GM12878 (cell line): ENCODE measurements at regions not wholly inside any gene's neighbourhood (a gene's known extent, or its start where the extent isn't known, plus 50 kb on each side); places are given as distances from the start of the nearest gene placed in this dataset.

ENCODE experiments used
- ATAC-seq: fragments of 200-7000 bp; cut with Tn5 transposase; 3 replicates; pipeline ENCODE4 v1.9.1; 2020; ENCODE audit warnings: mild to moderate bottlenecking, moderate library complexity
- BruUV-seq: library from RNA; stranded (reverse); fragments of 400-500 nt; replicated peaks from 2 replicates; lab custom pipeline; 2021; lab: Mats Ljungman, UMichigan
- CTCF ChIA-PET: fragments of 300-600 bp; sonication (Branson Sonifier 250); formaldehyde crosslinking; extraction: SDS; loops from one replicate; lab custom pipeline; 2021; ENCODE audit warnings: inconsistent platforms; lab: Yijun Ruan, JAX
- POLR2A ChIA-PET: fragments of 350-600 bp; formaldehyde crosslinking; extraction: SDS; loops from one replicate; lab custom pipeline; 2021; ENCODE audit warnings: inconsistent platforms; lab: Charles Lee
- RAD21 ChIA-PET: fragments of 300-600 bp; sonication (Branson Sonifier 250); formaldehyde crosslinking; loops from one replicate; lab custom pipeline; 2023; ENCODE audit warnings: antibody characterized with exemption; ENCODE audit not compliant: unreplicated experiment; lab: Charles Lee
- SMC1A ChIA-PET: fragments of 300-600 bp; sonication (Branson Sonifier 250); formaldehyde crosslinking; loops from one replicate; lab custom pipeline; 2023; ENCODE audit not compliant: unreplicated experiment, uncharacterized antibody; lab: Charles Lee
- DNase-seq: peaks from one replicate; pipeline ENCODE4 v3.0.0-alpha.2; 2011; ENCODE audit warnings: low read depth, low spot score
- FAIRE-seq: peaks from 3 replicates; lab custom pipeline; 2011; peaks lifted over from hg19 to GRCh38; lab: Jason Lieb, UNC
- H2AFZ ChIP-seq: 2 replicates; pipeline ENCODE4 v1.6.0; 2011; ENCODE audit warnings: low read depth, low read length, control low read depth; ENCODE audit not compliant: control insufficient read depth
- H3K27ac ChIP-seq: 2 replicates; pipeline ENCODE4 v1.5.1; 2011; ENCODE audit warnings: control low read depth; ENCODE audit not compliant: control insufficient read depth, insufficient read depth
- H3K27me3 ChIP-seq, 2 experiments: replicated peaks in 1 of 2; 2 replicates each; pipeline versions ENCODE4 v1.6.0 to v1.6.1; 2011; ENCODE audit warnings: low read length in 1 of 2; ENCODE audit not compliant: control insufficient read depth in 2 of 2, insufficient read depth in 2 of 2
- H3K36me3 ChIP-seq, 2 experiments: 2 replicates each; pipeline ENCODE4 v1.5.1; 2011; ENCODE audit warnings: low read length in 1 of 2; ENCODE audit not compliant: control insufficient read depth in 2 of 2, insufficient read depth in 2 of 2
- H3K4me1 ChIP-seq: 2 replicates; pipeline ENCODE4 v1.6.1; 2011; ENCODE audit warnings: mild to moderate bottlenecking, low read length, moderate library complexity, mixed read lengths; ENCODE audit not compliant: control insufficient read depth, insufficient read depth
- H3K4me2 ChIP-seq: 2 replicates; pipeline ENCODE4 v1.6.0; 2011; ENCODE audit warnings: control low read depth; ENCODE audit not compliant: control insufficient read depth, insufficient read depth
- H3K4me3 ChIP-seq: fragments of 200-600 bp; sonication (generic); 2 replicates; pipeline ENCODE4 v1.5.1; 2016
- H3K79me2 ChIP-seq: 2 replicates; pipeline ENCODE4 v1.6.0; 2011; ENCODE audit warnings: low read length; ENCODE audit not compliant: control insufficient read depth, insufficient read depth
- H3K9ac ChIP-seq: 2 replicates; pipeline ENCODE4 v1.8.0; 2011; ENCODE audit warnings: low read length, control low read depth, mixed read lengths; ENCODE audit not compliant: control insufficient read depth, insufficient read depth
- H3K9me3 ChIP-seq: replicated peaks from 3 replicates; pipeline ENCODE4 v1.5.1; 2011; ENCODE audit warnings: mild to moderate bottlenecking, low read length; ENCODE audit not compliant: control insufficient read depth, insufficient read depth
- H4K20me1 ChIP-seq: 2 replicates; pipeline ENCODE4 v1.6.0; 2011; ENCODE audit not compliant: control insufficient read depth, insufficient read depth
- JUND ChIP-seq: IDR thresholded peaks from 2 replicates; pipeline ENCODE4 v1.6.1; 2012; ENCODE audit warnings: low read depth, mild to moderate bottlenecking, low read length, improper control_type of control experiment, moderate library complexity
- MXI1 ChIP-seq: fragments of 150-350 bp; IDR thresholded peaks from 2 replicates; pipeline ENCODE4 v1.6.1; 2011; ENCODE audit warnings: low read depth, mild to moderate bottlenecking, inconsistent platforms, low read length, improper control_type of control experiment
- MYC ChIP-seq: IDR thresholded peaks from 2 replicates; pipeline ENCODE4 v1.6.1; 2011; ENCODE audit warnings: mild to moderate bottlenecking, low read length, moderate library complexity, inconsistent platforms; ENCODE audit not compliant: insufficient read depth, insufficient replicate concordance, insufficient read length, severe bottlenecking
- RAD51 ChIP-seq: fragments of 450-650 bp; IDR thresholded peaks from 2 replicates; pipeline ENCODE4 v1.6.1; 2016; ENCODE audit warnings: moderate library complexity, mild to moderate bottlenecking, inconsistent platforms
- SREBF1 ChIP-seq: IDR thresholded peaks from 2 replicates; pipeline ENCODE4 v1.6.1; 2012; ENCODE audit warnings: mild to moderate bottlenecking, low read length
- SREBF2 ChIP-seq: IDR thresholded peaks from 2 replicates; pipeline ENCODE4 v1.6.1; 2012; ENCODE audit warnings: mild to moderate bottlenecking, low read length
- ZNF207 ChIP-seq: fragments of 450-650 bp; IDR thresholded peaks from 2 replicates; pipeline ENCODE4 v1.6.1; 2014; ENCODE audit warnings: antibody characterized with exemption, mild to moderate bottlenecking, borderline replicate concordance
- ZZZ3 ChIP-seq: IDR thresholded peaks from 2 replicates; pipeline ENCODE4 v1.6.1; 2011; ENCODE audit warnings: low read depth; ENCODE audit not compliant: control insufficient read depth, insufficient read length
- WGBS: methylation state at CpG from one replicate; pipeline ENCODE4 v1.1.6; 2016; ENCODE audit warnings: low lambda C conversion rate; ENCODE audit not compliant: insufficient replicate concordance, insufficient coverage; ENCODE audit errors: missing lambda C conversion rate; 5-methylcytosine and 5-hydroxymethylcytosine counted together
- in situ Hi-C: fragments of 300-500 bp; cut with MboI; formaldehyde crosslinking; loops from 9 replicates; pipeline ENCODE4 v1.14.3; 2018; ENCODE audit warnings: mixed read lengths
- intact Hi-C: fragments of 100-400 bp; cut with micrococcal nuclease; formaldehyde crosslinking; loops from one replicate; pipeline ENCODE4 v1.14.2; 2022; ENCODE audit not compliant: unreplicated experiment
- TF ChIP-seq, protein P1 (sequence below): IDR thresholded peaks from 2 replicates; pipeline ENCODE4 v1.6.1; 2011; ENCODE audit warnings: borderline replicate concordance, low read depth, mild to moderate bottlenecking, moderate library complexity, mixed read lengths, low read length; ENCODE audit not compliant: insufficient read depth; ENCODE audit errors: extremely low read length
- TF ChIP-seq, protein P2 (sequence below): fragments of 450-650 bp; IDR thresholded peaks from 2 replicates; pipeline ENCODE4 v1.6.1; 2018; ENCODE audit warnings: borderline replicate concordance, mild to moderate bottlenecking; ENCODE audit not compliant: partially characterized antibody

DNA sequence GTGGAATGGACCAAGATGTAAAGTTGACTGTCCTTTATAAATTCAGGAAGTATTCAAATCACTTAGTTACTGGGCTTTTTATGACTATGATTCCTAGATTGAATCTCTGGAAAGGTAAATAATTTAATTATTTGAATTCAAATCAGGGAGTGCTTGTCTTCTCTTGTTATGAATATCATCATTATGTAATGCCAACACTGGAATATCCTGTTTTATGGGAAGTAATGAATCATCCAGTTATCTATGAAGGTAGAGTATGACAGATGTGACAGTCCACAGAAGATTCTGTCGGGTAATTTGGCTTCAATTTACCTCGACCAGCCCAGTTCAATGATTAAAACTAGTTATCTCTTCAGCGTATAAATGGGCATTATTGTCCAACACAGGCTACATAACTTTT is 141.0 kb upstream of the NUDT12 start:
- H4K20me1 ChIP-seq = no peaks in the 10 kb centered on the region
- H3K4me3 ChIP-seq = no peak overlapping the region
- no TSS peak for BruUV-seq
- no peaks in the 10 kb centered on the region for H3K9me3 ChIP-seq
- H3K79me2 ChIP-seq = no peaks in the 10 kb centered on the region
- no peaks in the 10 kb centered on the region for H3K36me3 ChIP-seq
- FAIRE-seq (no peak), ATAC-seq (no peak), DNase-seq (no peak)
- intact Hi-C loops (no loop called here), in situ Hi-C loops (no loop called here)
- CTCF ChIA-PET = interaction anchor here (0.6 to 1.0 kb wide), 2 partner anchors 26 to 139 kb away, joined by 3 to 4 read pairs; no protein-coding TSS in a partner anchor
- no peaks in the 10 kb centered on the region for H3K27me3 ChIP-seq
- no peak overlapping the region for H2AFZ ChIP-seq
- POLR2A ChIA-PET = no interaction called here
- RAD21 ChIA-PET = interaction anchor here (1.5 kb wide), 1 partner anchor 121 kb away, joined by 3 read pairs; no protein-coding TSS in a partner anchor
- 30% methylated on average over 3 of the region's 3 CpGs for WGBS
- H3K9ac ChIP-seq = no peak overlapping the region
- H3K27ac ChIP-seq = no peak overlapping the region
- no peak overlapping the region for H3K4me2 ChIP-seq
- SMC1A ChIA-PET = no interaction called here
- H3K4me1 ChIP-seq = no peaks in the 10 kb centered on the region
- TF ChIP-seq SREBF2 (no peak), MYC (no peak), MXI1 (no peak), RAD51 (no peak), ZNF207 (no peak), ZZZ3 (no peak), SREBF1 (no peak), JUND (no peak)
- TF ChIP-seq, protein P1, sequence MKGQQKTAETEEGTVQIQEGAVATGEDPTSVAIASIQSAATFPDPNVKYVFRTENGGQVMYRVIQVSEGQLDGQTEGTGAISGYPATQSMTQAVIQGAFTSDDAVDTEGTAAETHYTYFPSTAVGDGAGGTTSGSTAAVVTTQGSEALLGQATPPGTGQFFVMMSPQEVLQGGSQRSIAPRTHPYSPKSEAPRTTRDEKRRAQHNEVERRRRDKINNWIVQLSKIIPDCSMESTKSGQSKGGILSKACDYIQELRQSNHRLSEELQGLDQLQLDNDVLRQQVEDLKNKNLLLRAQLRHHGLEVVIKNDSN = no peak
- TF ChIP-seq, protein P2, sequence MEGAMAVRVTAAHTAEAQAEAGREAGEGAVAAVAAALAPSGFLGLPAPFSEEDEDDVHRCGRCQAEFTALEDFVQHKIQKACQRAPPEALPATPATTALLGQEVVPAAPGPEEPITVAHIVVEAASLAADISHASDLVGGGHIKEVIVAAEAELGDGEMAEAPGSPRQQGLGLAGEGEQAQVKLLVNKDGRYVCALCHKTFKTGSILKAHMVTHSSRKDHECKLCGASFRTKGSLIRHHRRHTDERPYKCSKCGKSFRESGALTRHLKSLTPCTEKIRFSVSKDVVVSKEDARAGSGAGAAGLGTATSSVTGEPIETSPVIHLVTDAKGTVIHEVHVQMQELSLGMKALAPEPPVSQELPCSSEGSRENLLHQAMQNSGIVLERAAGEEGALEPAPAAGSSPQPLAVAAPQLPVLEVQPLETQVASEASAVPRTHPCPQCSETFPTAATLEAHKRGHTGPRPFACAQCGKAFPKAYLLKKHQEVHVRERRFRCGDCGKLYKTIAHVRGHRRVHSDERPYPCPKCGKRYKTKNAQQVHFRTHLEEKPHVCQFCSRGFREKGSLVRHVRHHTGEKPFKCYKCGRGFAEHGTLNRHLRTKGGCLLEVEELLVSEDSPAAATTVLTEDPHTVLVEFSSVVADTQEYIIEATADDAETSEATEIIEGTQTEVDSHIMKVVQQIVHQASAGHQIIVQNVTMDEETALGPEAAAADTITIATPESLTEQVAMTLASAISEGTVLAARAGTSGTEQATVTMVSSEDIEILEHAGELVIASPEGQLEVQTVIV = no peak
